Stimulated activated CD8-positive, alpha-beta memory T cell treated with anti-CD3 and anti-CD28 coated beads, Interleukin-4, amount 100 ng/mL, for 4 hours (primary cell): ENCODE measurements at regions not wholly inside any gene's neighbourhood (a gene's known extent, or its start where the extent isn't known, plus 50 kb on each side); places are given as distances from the start of the nearest gene placed in this dataset.
"Not testable (repeated sequence)": the region's sequence is repeated elsewhere in the genome, so short reads cannot be mapped to it uniquely, and the experiment has no call there.

Experiments
- DNase-seq, 2 donors: peaks; one replicate each; pipeline ENCODE4 v3.0.0-alpha.2; 2020; ENCODE audit warnings: low read depth in 2 of 2, low spot score in 1 of 2

DNA sequence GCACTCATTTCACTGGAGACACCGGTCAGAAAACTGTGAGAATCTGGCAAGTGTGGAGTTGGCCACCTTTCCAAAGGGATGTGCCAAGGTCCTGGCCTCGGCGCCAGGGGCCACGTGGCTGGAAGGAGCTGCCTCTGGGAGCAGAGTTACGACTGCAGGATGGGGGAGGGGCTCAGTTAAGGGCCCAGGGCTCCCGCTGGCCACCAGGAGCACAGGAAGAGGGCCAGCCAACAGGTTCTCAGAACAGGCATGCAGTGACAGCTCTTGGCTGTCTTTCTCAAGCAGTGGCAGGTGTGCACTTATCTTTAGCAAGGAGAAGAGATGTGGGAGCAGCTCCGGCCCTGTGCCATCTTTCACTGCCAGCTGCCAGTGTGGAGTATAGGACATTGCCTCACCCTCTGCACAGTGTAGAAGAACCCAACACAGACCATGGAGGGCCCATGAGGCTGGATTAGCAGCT is 115.9 kb upstream of the RBPJ start:
- no peak for DNase-seq

DNA sequence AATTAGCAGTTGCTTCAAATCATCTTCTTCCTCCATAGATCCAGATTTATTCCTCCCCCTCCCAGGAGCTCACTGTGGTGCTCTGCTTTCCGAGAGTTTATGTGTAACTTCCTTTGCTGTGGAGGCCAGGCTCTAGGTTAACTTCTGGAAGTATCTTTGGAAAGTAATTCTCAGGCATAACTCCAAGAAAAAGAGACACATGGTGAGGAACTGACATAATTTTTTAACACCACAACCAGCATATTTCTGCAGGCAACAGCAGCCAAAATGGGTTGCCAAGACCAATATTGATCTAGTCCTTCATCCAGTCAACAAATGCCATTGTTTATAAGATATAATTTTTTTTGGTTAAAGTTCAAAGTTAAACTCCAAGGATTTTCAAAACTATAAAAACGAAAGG is 114.5 kb upstream of the RBPJ start:
- no peak for DNase-seq

DNA sequence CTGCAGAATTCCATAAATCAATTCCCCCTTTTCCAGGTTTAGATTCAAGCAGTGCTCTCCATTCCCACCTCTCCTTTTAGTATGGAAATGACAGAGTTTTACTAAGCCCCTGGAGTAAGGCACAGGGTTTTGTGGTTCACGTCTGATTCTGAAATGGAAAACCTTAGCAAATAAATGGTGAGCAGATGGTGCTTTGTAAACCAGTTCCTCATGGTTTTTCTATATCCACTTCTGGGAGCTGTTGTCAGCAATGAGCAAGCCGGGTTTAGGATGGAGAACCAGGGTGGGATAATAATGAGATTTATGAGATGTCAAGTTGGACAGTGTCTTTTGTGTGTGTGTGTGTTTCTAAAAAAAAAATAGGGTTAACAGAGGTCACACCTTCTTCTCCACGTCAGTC is 113.8 kb upstream of the RBPJ start:
- no peak for DNase-seq

DNA sequence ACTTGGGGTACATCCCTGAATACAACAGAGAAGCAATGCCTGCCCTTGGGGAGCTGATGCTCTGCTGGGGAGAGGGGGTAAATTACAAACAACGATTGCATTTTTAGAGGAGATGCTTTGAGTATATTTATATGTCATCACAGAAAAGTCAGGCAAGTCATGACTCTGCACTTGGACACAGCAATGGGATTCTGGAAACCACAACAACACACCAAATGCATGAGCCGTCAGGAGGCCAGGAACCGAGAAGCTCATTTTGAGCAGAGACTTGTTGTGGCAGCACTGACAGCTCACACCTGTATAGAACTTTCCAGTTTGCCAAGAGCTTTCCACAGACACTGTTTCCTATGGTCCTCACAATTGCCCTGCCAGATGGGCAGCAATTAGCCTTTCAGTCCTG is 113.2 kb upstream of the RBPJ start:
- no peak for DNase-seq

DNA sequence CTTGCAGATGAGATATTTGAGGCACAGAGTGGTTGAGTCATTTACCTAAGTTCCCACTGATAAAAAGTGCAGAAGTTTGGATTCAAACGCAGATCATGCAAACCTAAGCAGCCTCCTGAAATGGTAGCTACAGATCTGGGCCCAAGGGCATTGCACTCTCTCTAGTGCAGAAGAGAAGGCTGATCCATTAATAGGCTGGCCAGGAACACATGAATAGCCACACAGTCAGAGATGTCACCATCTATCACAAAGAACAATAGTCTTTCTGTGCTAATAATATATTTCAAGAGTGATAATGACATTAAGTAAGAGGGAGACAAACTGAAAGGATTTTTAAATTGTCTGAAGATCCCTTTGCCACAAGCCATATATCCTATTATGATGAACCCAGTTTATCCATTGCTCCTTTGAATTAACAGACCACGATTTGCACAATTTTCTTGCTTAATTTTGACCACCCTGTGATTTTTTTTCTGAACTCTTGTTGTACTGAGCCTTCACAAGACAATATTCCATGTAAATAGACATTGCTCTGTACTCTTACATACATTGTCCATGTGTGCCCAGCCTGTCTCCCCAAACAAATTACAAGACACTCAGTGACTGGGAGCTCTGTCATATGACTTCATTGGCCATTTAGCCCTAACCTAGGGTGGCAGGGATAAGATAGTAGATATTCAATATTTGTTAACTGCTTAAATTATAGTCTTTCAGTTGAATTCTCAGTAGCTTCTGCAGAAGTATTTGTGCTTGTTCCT is 112.4 kb upstream of the RBPJ start:
- no peak for DNase-seq

DNA sequence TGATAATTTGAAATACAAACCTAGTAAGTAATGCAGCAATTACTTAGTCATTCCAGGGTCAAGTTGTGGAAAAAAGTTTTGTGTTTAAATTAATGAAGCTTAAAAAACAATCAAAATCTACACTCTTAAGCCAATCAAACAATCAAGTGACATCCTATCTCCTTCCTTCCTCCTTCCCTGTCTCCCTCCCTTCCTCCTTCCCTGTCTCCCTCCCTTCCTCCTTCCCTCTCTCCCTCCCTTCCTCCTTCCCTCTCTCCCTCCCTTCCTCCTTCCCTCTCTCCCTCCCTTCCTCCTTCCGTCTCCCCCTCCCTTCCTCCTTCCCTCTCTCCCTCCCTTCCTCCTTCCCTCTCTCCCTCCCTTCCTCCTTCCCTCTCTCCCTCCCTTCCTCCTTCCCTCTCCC is 111.4 kb upstream of the RBPJ start:
- DNase-seq = not testable (repeated sequence)

DNA sequence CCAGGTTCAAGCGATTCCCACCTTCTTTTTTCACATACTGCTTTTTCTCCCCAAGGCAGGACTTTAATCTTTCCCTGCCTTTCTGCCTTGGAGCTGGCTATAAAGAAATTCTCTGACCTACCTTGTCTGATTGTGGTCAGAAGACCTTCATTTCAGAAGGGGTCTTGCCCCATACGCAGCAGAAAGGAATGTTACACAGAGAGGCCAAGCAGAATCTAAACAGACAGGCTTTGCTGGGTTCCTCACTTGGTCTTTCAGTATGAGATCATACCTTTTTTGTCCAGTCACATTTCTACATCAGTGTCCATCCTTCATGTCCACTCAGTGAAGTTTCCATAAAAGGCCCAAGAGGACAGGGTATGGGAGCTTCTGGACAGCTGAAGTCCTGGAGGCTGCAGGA is 108.3 kb upstream of the RBPJ start:
- no peak for DNase-seq

DNA sequence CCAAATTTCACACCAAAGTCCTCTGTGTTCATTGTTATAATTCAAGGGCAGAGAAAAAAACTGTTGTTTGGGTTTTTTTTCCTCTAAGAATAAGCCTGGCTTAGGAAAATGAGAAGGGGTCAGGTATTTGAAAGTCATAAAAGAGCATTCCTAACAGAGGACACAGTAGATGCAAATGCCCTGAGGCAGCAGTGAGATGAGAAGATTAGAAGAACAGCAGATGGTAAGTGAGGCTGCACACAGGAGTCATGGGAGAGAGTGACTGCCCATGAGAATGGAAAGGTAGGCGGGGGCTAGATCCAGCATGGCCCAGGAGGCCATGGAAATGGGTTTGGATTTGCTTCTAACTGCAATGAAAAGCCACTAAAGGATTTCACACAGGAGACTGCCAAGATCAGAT is 107.5 kb upstream of the RBPJ start:
- DNase-seq = no peak

DNA sequence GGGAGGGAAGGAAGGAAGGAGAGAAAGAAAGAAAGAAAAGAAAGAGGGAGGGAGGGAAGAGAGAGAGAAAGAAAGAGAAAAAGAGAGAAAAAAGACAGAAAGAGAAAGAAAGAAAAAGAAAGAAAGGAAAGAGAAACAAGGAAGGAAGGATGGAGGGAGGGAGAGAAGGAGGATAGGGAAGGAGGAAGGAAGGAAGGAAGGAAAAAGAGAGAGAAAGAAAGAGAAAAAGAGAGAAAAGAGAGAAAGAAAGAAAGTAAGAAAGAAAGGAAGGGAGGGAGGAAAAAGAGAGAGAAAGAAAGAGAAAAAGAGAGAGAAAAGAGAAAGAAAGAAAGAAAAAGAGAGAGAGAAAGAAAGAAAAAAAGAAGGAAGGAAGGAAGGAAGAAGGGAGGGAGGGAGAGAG is 105.8 kb upstream of the RBPJ start:
- DNase-seq = no peak

DNA sequence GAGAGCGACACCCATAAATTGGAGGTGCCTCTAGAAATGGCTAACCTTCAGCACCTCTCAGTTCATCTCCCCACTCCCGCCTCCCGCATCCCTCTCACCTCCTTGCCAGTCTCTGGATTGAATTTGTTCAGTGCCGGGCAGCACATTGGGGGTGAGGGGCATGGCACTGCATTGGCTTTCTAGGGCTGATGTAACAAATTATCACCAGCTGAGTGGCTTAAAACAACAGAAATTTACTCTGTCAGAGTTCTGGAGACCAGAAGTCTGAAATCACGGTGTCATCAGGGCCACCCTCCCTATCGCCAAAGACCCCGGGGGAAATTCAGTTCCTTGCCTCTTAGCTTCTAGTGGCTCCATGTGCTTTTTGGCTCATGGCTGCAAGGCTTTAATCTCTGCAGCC is 105.1 kb upstream of the RBPJ start:
- DNase-seq = no peak

DNA sequence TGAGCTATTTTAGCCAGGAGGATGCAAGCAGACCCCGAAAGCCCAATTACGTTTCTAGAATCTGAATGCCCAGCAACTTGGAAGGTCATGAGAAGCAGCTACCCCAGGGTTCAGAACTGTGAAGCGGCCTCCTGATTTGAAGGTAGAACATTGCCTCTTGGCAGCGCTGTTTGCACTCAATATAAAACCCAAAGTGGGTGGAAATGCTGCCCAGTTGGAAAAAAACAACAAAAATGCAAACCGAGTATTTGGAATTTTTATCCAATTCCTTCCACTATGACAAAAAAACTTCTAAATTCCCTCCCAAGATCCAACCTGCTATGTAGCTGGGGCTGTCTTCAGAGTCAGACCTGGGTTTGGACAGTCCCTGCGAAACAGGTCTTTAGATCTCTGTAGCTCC is 103.3 kb upstream of the RBPJ start:
- no peak for DNase-seq

DNA sequence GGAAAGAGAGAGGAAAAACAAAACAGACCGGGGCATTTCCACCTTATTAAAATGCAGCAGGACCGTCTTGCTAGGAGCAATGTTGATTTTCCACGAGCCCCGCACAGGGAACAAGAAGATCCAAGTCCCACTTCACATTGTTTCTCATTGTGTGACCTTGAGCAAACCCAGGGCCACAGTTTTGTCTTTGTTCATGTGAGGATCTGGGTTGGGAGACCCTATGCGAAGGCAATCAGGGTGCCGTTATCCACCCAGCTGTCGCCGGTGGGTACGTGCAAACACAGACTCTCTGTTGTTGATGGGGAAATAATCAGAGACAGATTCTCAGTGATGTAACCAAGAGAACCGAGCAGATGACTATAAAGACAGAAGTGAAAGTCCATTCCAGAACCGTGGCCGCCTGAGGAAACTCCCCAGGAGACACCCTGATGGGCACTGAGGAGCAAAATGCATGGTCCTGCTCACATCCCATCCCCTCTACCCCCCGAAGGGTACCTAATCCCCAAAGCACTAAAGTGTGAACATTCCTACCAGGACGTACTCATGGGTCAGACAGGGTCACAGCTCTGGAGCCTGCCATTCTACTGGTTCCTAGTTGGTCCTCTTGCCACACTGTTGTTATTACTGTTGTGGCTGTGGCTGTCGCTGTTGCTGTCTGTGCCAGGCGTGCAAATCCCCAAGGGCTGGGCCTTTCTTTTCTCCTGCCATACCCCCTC is 102.7 kb upstream of the RBPJ start:
- no peak for DNase-seq

DNA sequence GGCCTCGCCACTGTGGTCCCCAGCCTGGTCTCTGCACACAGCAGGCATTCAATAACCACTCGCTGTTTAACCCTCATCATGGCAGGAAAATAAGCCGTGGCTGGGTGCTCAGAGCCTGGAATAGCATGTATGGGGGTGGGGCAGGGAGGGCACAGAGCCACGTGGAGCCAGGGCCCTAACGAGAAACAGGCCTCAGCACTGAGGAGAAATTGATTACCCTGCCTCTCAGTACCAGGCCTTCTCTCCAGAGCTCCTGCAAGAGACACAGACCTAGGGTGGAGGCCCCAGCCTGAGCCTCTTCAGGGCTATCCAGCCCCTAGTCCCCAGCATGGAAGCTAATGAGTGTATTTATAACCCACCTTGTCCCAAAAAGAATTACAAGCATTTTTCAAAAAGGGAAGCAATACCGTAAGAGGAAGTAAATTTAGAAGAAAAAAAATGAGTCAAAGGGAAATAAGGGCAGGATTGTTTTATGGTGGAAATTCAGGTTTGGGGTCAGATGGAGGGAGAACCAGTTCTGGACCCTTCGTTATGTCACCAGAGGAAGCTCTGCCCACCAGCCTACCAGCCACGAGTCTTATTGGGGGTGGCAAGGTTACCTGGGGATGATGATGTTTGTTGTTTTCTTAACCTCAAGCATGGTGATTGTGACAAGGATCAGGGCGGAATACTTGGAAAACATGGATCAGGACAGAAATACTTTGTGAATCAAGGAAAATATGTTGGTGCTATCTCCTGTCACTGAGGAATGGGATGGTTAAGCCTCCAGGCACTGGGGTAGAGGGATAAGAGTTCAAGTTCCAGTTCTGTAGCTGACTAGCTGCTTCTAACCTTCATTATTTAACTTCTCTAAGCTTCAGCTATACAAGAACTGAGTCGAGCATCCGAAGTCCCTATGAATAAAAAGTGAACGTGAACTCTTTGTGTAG is 101.9 kb upstream of the RBPJ start:
- no peak for DNase-seq

DNA sequence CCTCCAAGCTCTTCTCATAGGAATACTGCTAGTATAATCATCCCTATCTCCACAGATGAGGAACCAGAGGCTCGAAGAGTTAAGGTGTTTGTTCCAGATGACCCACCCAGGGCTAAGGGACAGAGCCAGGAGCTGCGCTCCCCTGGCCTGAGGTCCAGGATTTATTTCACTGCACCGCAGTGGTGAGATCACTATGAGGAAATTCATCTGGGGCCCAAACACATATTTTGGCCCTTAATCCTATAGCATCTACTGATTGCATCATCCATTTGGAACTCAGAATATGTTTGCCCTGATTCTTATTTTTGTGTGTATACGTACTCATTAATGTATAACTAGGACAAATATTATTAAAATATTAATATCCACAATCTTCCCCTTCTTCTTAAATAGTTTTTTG is 100.1 kb upstream of the RBPJ start:
- no peak for DNase-seq

DNA sequence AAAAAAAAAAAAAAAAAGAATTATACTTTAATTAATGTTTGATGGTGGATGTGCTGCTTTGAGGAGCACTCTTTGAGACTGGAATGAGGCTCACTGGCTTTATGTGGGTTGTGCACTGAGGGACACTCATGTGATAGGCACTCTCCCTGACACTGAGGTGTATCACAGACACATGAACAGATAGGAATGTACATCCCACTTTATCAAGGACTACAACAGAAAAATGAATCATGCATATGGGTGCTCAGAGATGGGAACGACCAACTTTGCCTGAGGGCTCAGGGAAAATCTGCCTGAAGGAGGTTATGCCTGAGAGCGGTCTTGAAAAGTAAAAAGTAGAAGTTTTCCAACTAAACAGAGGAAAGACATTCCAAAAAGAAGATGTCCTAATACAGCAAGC is 97.7 kb upstream of the RBPJ start:
- no peak for DNase-seq

DNA sequence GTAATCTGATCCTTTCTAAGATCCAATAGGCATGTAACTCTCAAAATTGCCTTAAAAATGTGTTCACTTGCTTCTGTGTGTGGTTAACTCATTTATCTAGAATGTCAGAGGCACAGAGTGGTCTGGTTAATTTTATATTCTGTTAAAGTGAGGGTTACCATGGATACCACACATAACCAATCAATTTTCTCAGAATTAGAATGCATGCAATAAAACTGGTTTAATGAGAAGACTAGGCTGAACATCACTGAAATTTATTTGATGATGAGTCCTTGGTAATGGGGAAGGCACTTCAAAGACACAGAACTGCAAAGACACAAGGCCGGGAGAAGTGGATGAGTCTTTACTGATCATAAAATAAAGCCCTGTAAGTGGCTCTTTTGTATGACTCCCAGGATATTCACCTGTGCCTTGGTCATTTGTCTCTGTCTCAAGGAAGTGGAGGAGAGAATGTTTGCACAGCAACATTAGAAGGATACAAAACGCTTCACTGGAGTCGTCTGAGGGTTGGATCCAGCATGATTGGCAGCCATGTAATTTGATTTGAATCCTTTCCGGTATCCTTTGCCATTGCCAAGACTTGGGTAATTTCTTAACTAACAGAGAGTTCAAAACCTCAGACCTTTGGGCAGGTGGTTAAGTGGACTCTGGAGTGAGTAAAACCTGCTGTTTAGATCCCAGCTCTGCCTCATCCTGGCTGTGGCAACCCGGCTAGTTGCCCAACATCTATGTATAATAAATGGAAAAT is 94.0 kb upstream of the RBPJ start:
- no peak for DNase-seq

DNA sequence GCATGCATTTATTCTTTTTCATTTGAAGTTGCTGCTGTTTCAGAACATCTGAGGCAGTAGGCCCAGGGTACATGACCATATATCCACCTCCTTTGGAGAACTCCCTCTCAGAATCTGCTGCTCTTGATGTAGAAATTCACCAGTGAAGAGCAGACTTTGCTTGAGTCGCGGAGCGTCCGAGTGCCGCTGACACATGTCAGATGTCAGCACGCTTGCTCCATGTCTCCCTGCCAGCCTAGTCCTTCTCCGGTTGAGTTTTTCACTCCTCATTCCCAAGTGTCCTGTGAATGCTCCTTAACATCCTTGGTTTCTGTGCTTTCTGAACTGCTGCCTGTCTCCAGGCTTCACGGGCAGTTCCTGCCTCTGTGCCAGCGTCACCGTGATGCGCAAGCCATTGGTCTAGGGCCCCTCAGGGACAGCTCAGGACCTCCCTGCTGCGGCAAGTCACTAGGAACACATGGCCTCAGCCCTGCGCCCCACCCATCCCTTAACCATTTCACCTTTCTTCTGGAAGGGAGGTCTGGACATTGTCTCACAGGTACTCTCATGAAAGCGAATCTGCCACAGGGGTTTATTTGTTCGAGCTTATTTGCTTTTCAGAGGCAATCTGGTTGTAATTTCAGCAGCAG is 93.1 kb upstream of the RBPJ start:
- no peak for DNase-seq

DNA sequence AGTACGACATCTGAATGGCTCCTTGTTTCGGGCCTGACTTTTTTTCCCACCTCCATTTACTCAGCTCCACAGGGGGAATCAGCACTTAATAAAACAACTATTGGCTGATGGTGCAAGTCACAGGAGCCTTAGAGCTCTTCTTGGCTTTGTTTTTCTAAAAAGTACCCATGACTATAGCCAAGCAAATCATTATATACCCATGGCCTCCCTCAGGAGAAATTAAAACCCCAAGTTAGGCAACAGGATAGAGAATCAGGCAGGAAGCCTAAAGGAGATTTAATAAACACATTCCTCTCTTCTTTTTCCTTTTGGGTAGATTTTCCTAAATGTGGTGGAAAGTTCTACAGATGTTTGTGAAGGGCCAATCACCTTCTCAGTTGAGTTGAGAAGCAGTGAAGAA is 91.9 kb upstream of the RBPJ start:
- no peak for DNase-seq

DNA sequence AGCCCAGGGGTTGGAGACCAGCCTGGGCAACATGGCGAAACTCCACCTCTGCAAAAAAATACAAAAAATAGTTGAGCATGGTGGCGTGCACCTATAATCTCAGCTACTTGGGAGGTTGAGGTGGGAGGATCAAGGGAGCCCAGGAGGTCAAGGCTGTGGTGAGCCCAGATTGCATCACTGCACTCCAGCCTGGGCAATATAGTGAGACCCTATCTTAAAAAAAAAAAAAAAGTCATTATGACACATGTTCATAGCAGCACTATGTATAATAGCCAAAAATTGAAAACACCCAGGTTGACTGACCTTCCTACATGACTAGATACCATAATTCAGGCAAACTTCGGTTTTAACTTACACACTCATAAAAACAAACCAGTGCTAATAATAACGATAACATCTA is 90.8 kb upstream of the RBPJ start:
- no peak for DNase-seq

DNA sequence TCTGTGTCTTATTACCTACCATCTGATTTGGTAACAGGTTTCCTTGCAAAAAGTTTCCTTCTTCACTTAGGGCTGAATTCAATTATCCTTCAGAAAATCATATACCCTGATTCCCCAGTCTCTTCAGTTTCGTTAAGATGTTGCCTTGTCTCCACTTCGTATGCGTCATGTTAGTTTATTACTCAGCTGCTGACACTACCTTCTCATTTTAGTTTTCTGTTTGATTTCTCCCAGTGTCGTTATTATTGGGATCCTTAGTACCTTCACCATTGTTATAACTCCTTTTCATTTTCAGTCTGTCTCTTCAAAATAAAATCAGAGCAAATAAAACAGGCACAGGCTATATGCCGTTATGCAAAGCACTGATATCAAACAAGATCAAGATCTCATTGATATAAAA is 87.5 kb upstream of the RBPJ start:
- DNase-seq = no peak

DNA sequence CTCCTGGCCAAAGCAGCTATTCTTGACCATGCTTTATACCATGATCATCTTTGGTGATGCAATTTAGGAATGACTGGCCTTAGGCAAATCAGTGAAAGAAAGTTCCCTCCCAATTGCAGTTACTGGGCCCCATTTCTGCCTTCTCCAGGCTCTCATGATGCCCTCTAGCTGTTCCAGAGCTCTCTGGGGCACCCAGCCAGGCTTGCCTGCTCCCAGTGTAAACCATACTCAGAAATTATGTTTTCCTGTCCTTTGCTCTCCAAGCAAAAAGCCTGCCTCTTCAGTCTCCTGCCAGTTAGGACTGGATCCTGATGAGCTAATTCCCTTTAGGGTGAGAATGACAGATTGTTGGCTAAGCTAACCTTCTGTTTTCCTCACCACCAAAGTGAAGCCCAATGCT is 85.3 kb upstream of the RBPJ start:
- no peak for DNase-seq
